K562 (cell line): ENCODE measurements at regions not wholly inside any gene's neighbourhood (a gene's known extent, or its start where the extent isn't known, plus 50 kb on each side); places are given as distances from the start of the nearest gene placed in this dataset.

Experiments used
- EP300 ChIP-seq: IDR thresholded peaks from 2 replicates; pipeline ENCODE4 v1.6.1; 2012; ENCODE audit warnings: low read length, improper control_type of control experiment
- SRSF1 ChIP-seq: fragments of 200-400 bp; formaldehyde crosslinking; IDR thresholded peaks from 2 replicates; pipeline ENCODE4 v1.6.1; 2017; ENCODE audit warnings: mild to moderate bottlenecking, low read depth, low read length, moderate library complexity

DNA sequence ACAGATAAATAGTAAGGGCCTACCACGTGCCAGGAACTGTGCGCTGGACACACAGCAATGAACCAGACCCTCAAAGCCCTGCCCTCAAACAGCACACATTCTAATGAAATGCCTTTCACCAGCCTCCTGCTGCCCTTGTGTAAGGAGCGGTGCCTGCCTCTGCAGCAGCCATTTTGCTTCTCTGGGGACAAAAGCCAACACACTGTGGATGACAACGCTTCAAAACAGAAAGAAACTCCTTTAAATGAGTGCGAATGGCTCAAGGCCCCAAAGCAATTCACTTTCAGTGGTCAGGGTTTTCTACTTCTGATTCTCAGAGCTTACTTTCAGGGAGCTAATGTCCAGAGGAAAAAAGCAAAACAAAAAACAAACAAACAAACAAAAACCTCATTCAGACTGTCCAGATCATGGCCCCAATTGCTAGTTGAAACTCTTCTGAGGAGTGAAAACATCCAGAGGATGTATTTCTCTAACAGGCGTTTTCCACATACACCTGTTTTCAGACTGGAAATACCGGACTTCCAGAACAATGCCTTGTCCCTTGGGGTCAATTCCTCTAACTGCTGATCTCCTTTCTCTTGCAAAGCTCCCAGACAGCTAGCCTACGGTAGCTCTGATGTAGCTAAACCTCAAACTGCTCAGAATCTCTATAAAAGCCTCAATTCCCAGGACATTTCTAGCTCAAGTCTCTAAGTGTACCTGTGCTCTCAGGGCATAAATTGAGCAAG is 323.3 kb upstream of the ZNF521 start:
- TF ChIP-seq EP300, result no peak
- no peak for TF ChIP-seq SRSF1
